Right lobe of liver (tissue), 6 donors: ENCODE measurements at regions not wholly inside any gene's neighbourhood (a gene's known extent, or its start where the extent isn't known, plus 50 kb on each side); places are given as distances from the start of the nearest gene placed in this dataset.

Experiments
- ATAC-seq, 4 donors: fragments of 200-7000 bp; cut with Tn5 transposase; one replicate each; pipeline ENCODE4 v1.9.1; 2020; ENCODE audit warnings: mild to moderate bottlenecking in 4 of 4, moderate library complexity in 4 of 4
- DNase-seq, 3 donors: peaks; one replicate each; pipeline ENCODE4 v3.0.0-alpha.2; 2020
- H3K27ac ChIP-seq, 3 donors: fragments of 200-600 bp; one replicate each; pipeline ENCODE4 v1.8.0; 2022
- H3K27me3 ChIP-seq, 2 donors: fragments of 200-600 bp; one replicate each; pipeline ENCODE4 v1.8.0; 2022
- H3K36me3 ChIP-seq, 4 donors: fragments of 200-600 bp; sonication (generic) in 1 of 4; one replicate each; pipeline versions ENCODE4 v1.5.1 to v1.8.0; 2017 to 2022; ENCODE audit warnings: control low read depth in 1 of 4
- H3K4me1 ChIP-seq, 4 donors: fragments of 200-600 bp; sonication (generic) in 1 of 4; one replicate each; pipeline versions ENCODE4 v1.5.1 to v1.8.0; 2017 to 2022; ENCODE audit warnings: control low read depth in 1 of 4
- H3K4me3 ChIP-seq, 3 donors: fragments of 200-600 bp; one replicate each; pipeline ENCODE4 v1.8.0; 2022
- H3K9me3 ChIP-seq, 4 donors: fragments of 200-600 bp; sonication (generic) in 1 of 4; one replicate each; pipeline versions ENCODE4 v1.5.1 to v1.8.0; 2017 to 2022; ENCODE audit warnings: control low read depth in 1 of 4
- POLR2A ChIP-seq: fragments of 450-650 bp; IDR thresholded peaks from one replicate; pipeline ENCODE4 v1.6.1; 2017; ENCODE audit warnings: antibody characterized with exemption, mild to moderate bottlenecking
- WGBS: methylation state at CpG from one replicate; pipeline ENCODE4 v1.1.6; 2018; ENCODE audit warnings: low coverage, low lambda C conversion rate; ENCODE audit not compliant: insufficient coverage; ENCODE audit errors: missing lambda C conversion rate; 5-methylcytosine and 5-hydroxymethylcytosine counted together
- intact Hi-C, 2 donors: fragments of 100-400 bp; cut with DNase I; formaldehyde crosslinking; loops; one replicate each; pipeline versions ENCODE4 v1.11.2 to v1.14.1; 2022
- TF ChIP-seq, protein P1 (sequence below), 4 donors: fragments of 200-600 bp in 3 of 4; fragments of 450-650 bp in 1 of 4; IDR thresholded peaks; one replicate each; pipeline versions ENCODE4 v1.5.1 to v1.8.0; 2016 to 2022; ENCODE audit warnings: antibody characterized with exemption in 4 of 4, mild to moderate bottlenecking in 2 of 4
- donor health status: DM: no; HTN: yes; CAD: no.
- donor health status: DM: no; HTN: no; CAD: no.
- donor health status: DM: no; HTN: no; CAD: no.
- donor health status: DM: no; HTN: yes; CAD: no.
- donor health status: DM: no; HTN: yes; CAD: no.

DNA sequence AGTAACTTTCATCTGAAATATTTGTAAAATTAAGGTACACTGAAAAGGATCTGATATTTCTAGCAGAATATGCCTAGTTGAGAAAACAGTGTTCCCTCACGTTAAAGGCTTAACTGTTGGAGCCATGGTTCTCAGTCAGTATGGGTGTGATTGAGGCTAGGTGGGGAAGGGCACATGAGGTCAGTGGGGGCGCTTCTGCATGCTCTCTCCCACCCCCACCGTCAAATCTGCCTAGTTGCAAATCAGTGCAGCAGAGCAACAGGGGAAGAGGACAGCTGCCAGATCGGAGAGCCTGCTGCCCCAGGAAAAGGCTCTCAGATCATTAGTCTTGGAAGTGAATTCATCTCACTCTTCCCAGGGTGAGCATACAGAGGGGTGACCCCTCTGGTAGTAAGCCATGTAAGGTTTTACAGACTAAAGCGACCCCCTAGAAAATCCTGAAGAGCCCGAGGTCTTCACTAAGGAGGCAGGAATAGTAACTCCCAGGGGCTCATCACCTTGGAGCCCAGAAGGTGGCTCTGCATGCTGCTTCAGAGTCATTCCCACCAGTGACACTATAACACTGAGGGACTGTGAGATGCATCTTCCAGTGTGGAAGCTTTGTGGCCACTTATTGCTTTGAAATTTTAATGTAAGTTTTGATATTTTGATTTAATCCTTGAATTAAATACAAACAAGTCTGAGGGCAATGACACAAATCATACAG is 83.1 kb upstream of the BARHL2 start:
- 38% methylated on average over 5 of the region's 6 CpGs for WGBS
- intact Hi-C loops = no loop called here

DNA sequence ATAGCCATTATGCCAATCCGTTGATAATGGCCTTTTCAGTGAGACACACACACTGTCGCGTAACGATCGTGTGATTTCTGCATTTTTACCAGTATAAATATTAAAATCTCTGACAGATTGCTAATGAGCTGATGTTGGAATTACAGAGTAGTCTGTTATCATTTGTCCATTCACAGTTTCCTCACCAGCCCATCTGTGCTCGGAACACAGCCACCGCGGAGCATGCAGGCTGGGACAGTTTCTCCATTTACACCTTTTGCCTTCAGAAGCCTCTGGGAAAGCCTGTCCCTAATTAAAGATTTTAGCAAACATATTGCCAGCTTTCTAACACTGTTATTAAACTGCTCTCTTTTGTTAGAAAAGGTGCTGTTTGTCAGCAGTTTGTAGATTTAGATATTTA is 82.2 kb upstream of the BARHL2 start:
- intact Hi-C loops = no loop called here
- no peaks in the 10 kb centered on the region for H3K9me3 ChIP-seq
- H3K27me3 ChIP-seq = no peaks in the 10 kb centered on the region
- H3K36me3 ChIP-seq = no peaks in the 10 kb centered on the region
- no peak overlapping the region for H3K27ac ChIP-seq
- ATAC-seq (no peak), DNase-seq (no peak)
- 92% methylated on average over 8 of the region's 8 CpGs for WGBS
- H3K4me1 ChIP-seq = no peaks in the 10 kb centered on the region
- TF ChIP-seq, protein P1, sequence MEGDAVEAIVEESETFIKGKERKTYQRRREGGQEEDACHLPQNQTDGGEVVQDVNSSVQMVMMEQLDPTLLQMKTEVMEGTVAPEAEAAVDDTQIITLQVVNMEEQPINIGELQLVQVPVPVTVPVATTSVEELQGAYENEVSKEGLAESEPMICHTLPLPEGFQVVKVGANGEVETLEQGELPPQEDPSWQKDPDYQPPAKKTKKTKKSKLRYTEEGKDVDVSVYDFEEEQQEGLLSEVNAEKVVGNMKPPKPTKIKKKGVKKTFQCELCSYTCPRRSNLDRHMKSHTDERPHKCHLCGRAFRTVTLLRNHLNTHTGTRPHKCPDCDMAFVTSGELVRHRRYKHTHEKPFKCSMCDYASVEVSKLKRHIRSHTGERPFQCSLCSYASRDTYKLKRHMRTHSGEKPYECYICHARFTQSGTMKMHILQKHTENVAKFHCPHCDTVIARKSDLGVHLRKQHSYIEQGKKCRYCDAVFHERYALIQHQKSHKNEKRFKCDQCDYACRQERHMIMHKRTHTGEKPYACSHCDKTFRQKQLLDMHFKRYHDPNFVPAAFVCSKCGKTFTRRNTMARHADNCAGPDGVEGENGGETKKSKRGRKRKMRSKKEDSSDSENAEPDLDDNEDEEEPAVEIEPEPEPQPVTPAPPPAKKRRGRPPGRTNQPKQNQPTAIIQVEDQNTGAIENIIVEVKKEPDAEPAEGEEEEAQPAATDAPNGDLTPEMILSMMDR (IDR thresholded peaks at IDR 0.05) = no peak
- no peak for TF ChIP-seq POLR2A
- no peak overlapping the region for H3K4me3 ChIP-seq

More for the DNA sequence above, 83.1 kb upstream of the BARHL2 start:
- H3K36me3 ChIP-seq = no peaks in the 10 kb centered on the region
- no peaks in the 10 kb centered on the region for H3K9me3 ChIP-seq
- no peak for TF ChIP-seq POLR2A
- TF ChIP-seq, protein P1 (IDR thresholded peaks at IDR 0.05) = no peak
- no peaks in the 10 kb centered on the region for H3K4me1 ChIP-seq
- no peaks in the 10 kb centered on the region for H3K27me3 ChIP-seq
- H3K27ac ChIP-seq = no peak overlapping the region
- ATAC-seq (no peak), DNase-seq (no peak)
- H3K4me3 ChIP-seq = no peak overlapping the region

DNA sequence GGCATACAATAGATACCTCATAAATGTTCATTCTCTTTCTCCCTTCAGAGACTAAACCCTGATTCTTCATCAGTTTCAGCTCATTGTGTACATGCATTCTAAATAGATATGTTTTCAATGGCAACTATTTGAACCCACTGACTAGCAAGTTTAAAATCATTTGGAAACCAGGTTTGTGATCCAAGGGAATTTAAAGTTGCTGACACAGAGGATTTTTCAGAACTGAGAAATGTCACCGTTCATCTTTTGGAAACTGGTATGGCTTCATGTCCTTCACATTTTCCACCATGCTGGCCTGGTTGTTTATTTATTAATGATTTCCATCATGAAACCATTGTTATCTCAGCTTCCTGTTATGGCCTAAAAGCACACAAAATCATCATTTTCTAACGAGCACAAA is 81.8 kb upstream of the BARHL2 start:
- Histone ChIP-seq H3K27me3 (no peaks in the 10 kb centered on the region), H3K4me1 (no peaks in the 10 kb centered on the region), H3K9me3 (no peaks in the 10 kb centered on the region), H3K4me3 (no peak overlapping the region), H3K27ac (no peak overlapping the region), H3K36me3 (no peaks in the 10 kb centered on the region)
- intact Hi-C loops = no loop called here
- no peak for DNase-seq
- ATAC-seq = no peak
- WGBS = 46% methylated on average over 2 of the region's 2 CpGs
- TF ChIP-seq, protein P1 (IDR thresholded peaks at IDR 0.05) = no peak
- no peak for TF ChIP-seq POLR2A

DNA sequence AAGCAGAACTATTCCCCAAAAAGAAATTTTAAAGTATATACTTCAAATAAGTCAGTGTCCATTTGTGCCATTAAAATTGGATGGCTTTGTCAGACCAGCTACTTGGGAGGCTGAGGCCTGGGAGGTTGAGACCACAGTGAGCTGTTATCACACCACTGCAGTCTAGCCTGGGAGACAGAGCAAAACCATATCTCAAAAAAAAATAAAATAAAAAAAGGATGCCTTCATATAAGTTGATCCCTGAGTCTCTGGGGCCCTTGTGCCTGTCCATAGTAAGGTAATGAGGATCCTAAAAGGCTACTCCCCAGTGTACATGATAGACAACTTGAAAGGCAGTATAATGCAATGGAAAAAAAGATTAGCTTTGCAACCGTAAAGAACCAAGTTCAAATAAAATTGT is 81.2 kb upstream of the BARHL2 start:
- no peak overlapping the region for H3K27ac ChIP-seq
- 80% methylated on average over 1 of the region's 1 CpG for WGBS
- ATAC-seq (no peak), DNase-seq (no peak)
- H3K4me1 ChIP-seq = no peaks in the 10 kb centered on the region
- TF ChIP-seq, protein P1 (IDR thresholded peaks at IDR 0.05) = no peak
- TF ChIP-seq POLR2A = no peak
- H3K27me3 ChIP-seq = no peaks in the 10 kb centered on the region
- intact Hi-C loops = no loop called here
- no peaks in the 10 kb centered on the region for H3K9me3 ChIP-seq
- H3K36me3 ChIP-seq = no peaks in the 10 kb centered on the region
- H3K4me3 ChIP-seq = no peak overlapping the region
